Heart left ventricle (tissue), 16 donors: ENCODE measurements at regions not wholly inside any gene's neighbourhood (a gene's known extent, or its start where the extent isn't known, plus 50 kb on each side); places are given as distances from the start of the nearest gene placed in this dataset.
"Not testable (repeated sequence)": the region's sequence is repeated elsewhere in the genome, so short reads cannot be mapped to it uniquely, and the experiment has no call there.

ENCODE experiments used
- ATAC-seq, 4 donors: fragments of 200-7000 bp; cut with Tn5 transposase; one replicate each; pipeline ENCODE4 v1.9.1; 2020 to 2022; ENCODE audit warnings: moderate library complexity in 4 of 4, mild to moderate bottlenecking in 3 of 4, moderate number of reproducible peaks in 1 of 4
- DNase-seq, 5 donors: peaks; one replicate each; pipeline ENCODE4 v3.0.0-alpha.2; 2020
- H3K27ac ChIP-seq, 12 donors: fragments of 200-600 bp; sonication (generic) in 4 of 12; one replicate each; pipeline versions ENCODE4 v1.5.0 to v1.8.0; 2016 to 2022; ENCODE audit warnings: mild to moderate bottlenecking in 2 of 12
- H3K27me3 ChIP-seq, 9 donors: fragments of 200-600 bp; sonication (generic) in 2 of 9; one replicate each; pipeline versions ENCODE4 v1.5.1 to v1.8.0; 2016 to 2022; ENCODE audit warnings: mild to moderate bottlenecking in 3 of 9
- H3K36me3 ChIP-seq, 9 donors: fragments of 200-600 bp; sonication (generic) in 2 of 9; one replicate each; pipeline versions ENCODE4 v1.5.0 to v1.8.0; 2018 to 2022; ENCODE audit warnings: mild to moderate bottlenecking in 2 of 9
- H3K4me1 ChIP-seq, 12 donors: fragments of 200-600 bp; sonication (generic) in 4 of 12; one replicate each; pipeline versions ENCODE4 v1.5.0 to v1.8.0; 2016 to 2022; ENCODE audit warnings: mild to moderate bottlenecking in 3 of 12
- H3K4me3 ChIP-seq, 12 donors: fragments of 200-600 bp; sonication (generic) in 4 of 12; one replicate each; pipeline versions ENCODE4 v1.5.0 to v1.8.0; 2017 to 2022; ENCODE audit warnings: mild to moderate bottlenecking in 9 of 12, moderate library complexity in 4 of 12
- H3K9me3 ChIP-seq, 12 donors: fragments of 200-600 bp; sonication (generic) in 4 of 12; one replicate each; pipeline versions ENCODE4 v1.5.0 to v1.8.0; 2016 to 2022; ENCODE audit warnings: mild to moderate bottlenecking in 1 of 12
- POLR2A ChIP-seq, 2 donors: fragments of 450-650 bp; IDR thresholded peaks; one replicate each; pipeline ENCODE4 v1.6.1; 2017; ENCODE audit warnings: antibody characterized with exemption in 2 of 2, mild to moderate bottlenecking in 2 of 2, moderate library complexity in 2 of 2
- whole genome bisulfite sequencing, 4 donors: extraction: QIAGEN DNeasy Blood & Tissue Kit in 2 of 4; methylation state at CpG; one replicate each; pipeline versions ENCODE4 v1.1.5 to v1.1.7; 2013 to 2018; 5-methylcytosine and 5-hydroxymethylcytosine counted together
- intact Hi-C, 10 donors: fragments of 100-400 bp; cut with DNase I; formaldehyde crosslinking; loops; one replicate each; pipeline versions ENCODE4 v1.11.1 to v1.14.2; 2022
- TF ChIP-seq, protein P1 (sequence below), 12 donors: fragments of 200-600 bp; sonication (generic) in 4 of 12; IDR thresholded peaks; one replicate each; pipeline versions ENCODE4 v1.5.0 to v1.8.0; 2018 to 2022; ENCODE audit warnings: antibody characterized with exemption in 12 of 12, mild to moderate bottlenecking in 5 of 12
- donor health status: ischemic (EF 13 %, LVEDD 7.1; RV severe dilation, severe dysfunction).
- donor health status: healthy with polysubstance abuse.
- donor health status: DM: no; HTN: yes; CAD: no.
- donor health status: DM: no; HTN: no; CAD: no.
- donor health status: ischemic (EF 25% LVEDD 6.9; RV normal size, moderate dysfunction).
- donor health status: ischemic (EF 25% LVEDD 5.7; RV mildly dilated, moderate dysfunction).
- donor health status: healthy.
- donor health status: DM: yes; HTN: yes; CAD: no.
- donor health status: ischemic (EF 35%, LVEDD 5.7; RV mildly dilated, moderate dysfunction).
- donor health status: nonischemic (EF 11% LVEDD 7.7; RV severe dilation, severe dysfunction).
- donor health status: DM: yes; HTN: yes; CAD: no.
- donor health status: PGD.
- donor health status: ischemic (EF 29% LVEDD 5.4; RV normal size, mild dysfunction).
- donor health status: nonischemic (EF 23%, LVEDD 6.1; RV moderate dilation, normal function).

DNA sequence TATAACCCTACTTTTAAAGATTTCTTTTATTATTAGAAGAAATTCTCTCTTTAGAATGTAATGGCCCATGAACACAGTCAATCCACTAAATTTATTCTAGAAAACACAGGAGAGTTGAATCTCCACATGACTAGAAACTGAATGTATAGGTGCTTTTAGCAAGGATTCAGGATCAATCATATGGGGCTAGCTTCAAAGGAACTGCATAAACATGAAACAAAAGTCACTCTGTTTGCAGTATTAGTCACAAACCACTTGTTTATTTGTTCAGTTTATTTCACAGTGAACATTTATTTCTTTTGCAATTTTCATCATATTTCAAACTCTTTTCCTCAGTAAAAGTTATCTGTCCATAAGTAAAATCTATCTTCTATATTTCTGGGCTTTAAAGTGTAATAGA is 1604.6 kb downstream of the PCDH18 start:
- Histone ChIP-seq H3K9me3 (peaks cover 0 to 16% (median 2%) of the 10 kb centered on the region in 12 donors), H3K27me3 (no peaks in the 10 kb centered on the region), H3K27ac (no peak overlapping the region), H3K4me3 (no peak overlapping the region), H3K36me3 (no peaks in the 10 kb centered on the region), H3K4me1 (no peaks in the 10 kb centered on the region)
- no peak for TF ChIP-seq POLR2A (IDR thresholded peaks at IDR 0.05)
- TF ChIP-seq, protein P1, sequence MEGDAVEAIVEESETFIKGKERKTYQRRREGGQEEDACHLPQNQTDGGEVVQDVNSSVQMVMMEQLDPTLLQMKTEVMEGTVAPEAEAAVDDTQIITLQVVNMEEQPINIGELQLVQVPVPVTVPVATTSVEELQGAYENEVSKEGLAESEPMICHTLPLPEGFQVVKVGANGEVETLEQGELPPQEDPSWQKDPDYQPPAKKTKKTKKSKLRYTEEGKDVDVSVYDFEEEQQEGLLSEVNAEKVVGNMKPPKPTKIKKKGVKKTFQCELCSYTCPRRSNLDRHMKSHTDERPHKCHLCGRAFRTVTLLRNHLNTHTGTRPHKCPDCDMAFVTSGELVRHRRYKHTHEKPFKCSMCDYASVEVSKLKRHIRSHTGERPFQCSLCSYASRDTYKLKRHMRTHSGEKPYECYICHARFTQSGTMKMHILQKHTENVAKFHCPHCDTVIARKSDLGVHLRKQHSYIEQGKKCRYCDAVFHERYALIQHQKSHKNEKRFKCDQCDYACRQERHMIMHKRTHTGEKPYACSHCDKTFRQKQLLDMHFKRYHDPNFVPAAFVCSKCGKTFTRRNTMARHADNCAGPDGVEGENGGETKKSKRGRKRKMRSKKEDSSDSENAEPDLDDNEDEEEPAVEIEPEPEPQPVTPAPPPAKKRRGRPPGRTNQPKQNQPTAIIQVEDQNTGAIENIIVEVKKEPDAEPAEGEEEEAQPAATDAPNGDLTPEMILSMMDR (IDR thresholded peaks at IDR 0.05) = no peak
- ATAC-seq = no peak
- DNase-seq = no peak
- intact Hi-C loops = no loop called here

DNA sequence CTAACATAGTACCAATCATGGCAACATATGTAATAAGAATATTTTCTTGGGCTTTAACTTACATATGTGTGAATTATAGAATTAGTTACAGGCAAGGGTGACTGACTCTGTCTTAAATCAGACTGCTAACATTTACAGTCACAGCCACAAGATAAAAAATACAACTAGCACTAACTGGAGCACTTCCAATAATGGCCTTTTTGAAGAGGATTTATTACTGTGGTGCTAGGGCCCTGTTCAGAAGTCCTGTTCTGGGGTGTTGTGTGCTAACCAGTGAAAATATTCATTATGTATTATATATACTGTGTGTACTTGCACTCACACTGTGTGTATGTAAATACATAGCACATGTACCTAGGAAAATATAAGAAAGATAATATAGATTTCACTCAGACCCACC is 1611.2 kb downstream of the PCDH18 start:
- Histone ChIP-seq H3K27me3 (no peaks in the 10 kb centered on the region), H3K27ac (no peak overlapping the region), H3K9me3 (peaks cover 0 to 5% (median 0%) of the 10 kb centered on the region in 12 donors), H3K36me3 (no peaks in the 10 kb centered on the region), H3K4me3 (no peak overlapping the region), H3K4me1 (no peaks in the 10 kb centered on the region)
- TF ChIP-seq, protein P1 (IDR thresholded peaks at IDR 0.05) = no peak
- TF ChIP-seq POLR2A (IDR thresholded peaks at IDR 0.05) = no peak
- intact Hi-C loops = no loop called here
- DNase-seq (no peak), ATAC-seq (no peak)

DNA sequence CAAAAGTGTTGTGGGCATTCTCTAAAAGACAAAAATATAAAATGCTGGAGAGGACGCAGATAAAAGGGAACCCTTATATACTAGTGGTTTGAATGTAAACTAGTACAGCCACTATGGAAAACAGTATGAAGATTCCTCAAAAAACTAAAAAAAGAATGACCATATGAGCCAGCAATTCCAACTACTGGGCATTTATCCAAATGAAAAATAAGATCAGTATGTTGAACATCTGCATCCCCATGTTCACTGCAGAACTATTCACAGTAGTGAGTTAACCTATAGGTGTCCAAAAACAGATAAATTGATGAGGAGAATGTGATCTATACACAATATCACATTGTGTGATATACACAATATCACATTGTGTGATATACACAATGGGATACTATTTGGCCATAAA is 1615.3 kb downstream of the PCDH18 start:
- H3K36me3 ChIP-seq = no peaks in the 10 kb centered on the region
- peaks cover 0 to 5% (median 0%) of the 10 kb centered on the region in 12 donors for H3K9me3 ChIP-seq
- ATAC-seq (no peak), DNase-seq (no peak)
- intact Hi-C loops = no loop called here
- WGBS, 4 donors = 57 to 72% (median 63%) methylated on average over 1 of the region's 1 CpG
- no peaks in the 10 kb centered on the region for H3K4me1 ChIP-seq
- TF ChIP-seq, protein P1 (IDR thresholded peaks at IDR 0.05) = no peak
- TF ChIP-seq POLR2A (IDR thresholded peaks at IDR 0.05) = no peak
- H3K27ac ChIP-seq = no peak overlapping the region
- no peak overlapping the region for H3K4me3 ChIP-seq
- H3K27me3 ChIP-seq = no peaks in the 10 kb centered on the region

DNA sequence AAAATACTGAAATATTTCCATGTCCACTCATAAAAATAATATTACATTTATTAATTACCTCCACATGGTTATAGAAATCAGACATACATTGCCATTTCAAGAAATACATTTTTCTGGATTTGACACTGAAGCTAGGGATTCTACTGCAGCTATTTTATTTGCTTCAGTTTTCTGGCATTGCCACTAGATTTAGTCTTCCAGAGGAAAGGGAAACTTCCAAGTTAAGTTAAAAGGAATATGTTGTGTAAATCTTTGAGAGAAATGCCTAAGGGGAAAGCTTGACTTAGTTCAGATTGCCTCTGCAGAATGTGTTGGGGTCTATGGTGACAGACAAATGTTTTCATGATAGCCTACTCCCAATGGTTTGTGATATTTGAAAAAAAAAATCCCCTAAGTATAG is 1631.3 kb downstream of the PCDH18 start:
- no peaks in the 10 kb centered on the region for H3K36me3 ChIP-seq
- DNase-seq = no peak
- H3K27ac ChIP-seq = no peak overlapping the region

DNA sequence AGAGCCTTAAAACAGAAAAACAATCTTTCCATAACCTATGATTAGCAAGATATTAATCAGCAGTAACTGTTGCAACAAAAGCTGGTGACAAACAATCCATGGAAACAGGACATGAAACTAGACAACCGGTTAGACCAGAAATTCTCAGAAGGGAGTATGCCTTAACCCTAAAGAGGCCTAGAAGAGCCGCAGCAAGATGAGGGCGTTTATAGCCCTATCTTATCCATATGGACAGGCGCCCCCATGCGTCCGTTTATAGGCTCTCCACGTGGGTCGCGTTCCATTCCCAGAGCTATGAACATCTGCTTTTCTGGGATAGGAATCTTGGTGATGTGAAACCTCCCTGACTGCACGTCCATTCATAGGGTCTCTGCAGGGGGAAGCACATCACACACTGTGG is 1662.7 kb upstream of the PABPC4L start:
- H3K9me3 ChIP-seq, H3K27me3 ChIP-seq, DNase-seq, H3K4me1 ChIP-seq, H3K36me3 ChIP-seq, ATAC-seq, H3K4me3 ChIP-seq, H3K27ac ChIP-seq, intact Hi-C loops: not testable (repeated sequence)
- 18 to 31% (median 27%) methylated on average over 10 of the region's 10 CpGs for whole genome bisulfite sequencing, 4 donors

More for the DNA sequence above, 1631.3 kb downstream of the PCDH18 start:
- no peak for ATAC-seq
- intact Hi-C loops = no loop called here
- no peak for TF ChIP-seq POLR2A (IDR thresholded peaks at IDR 0.05)
- TF ChIP-seq, protein P1 (IDR thresholded peaks at IDR 0.05) = no peak
- Histone ChIP-seq H3K27me3 (no peaks in the 10 kb centered on the region), H3K4me1 (no peaks in the 10 kb centered on the region), H3K4me3 (no peak overlapping the region), H3K9me3 (peaks cover 0 to 6% (median 0%) of the 10 kb centered on the region in 12 donors)
